ENCODE measurements at regions not wholly inside any gene's neighbourhood (a gene's known extent, or its start where the extent isn't known, plus 50 kb on each side); places are given as distances from the start of the nearest gene placed in this dataset.

DNA sequence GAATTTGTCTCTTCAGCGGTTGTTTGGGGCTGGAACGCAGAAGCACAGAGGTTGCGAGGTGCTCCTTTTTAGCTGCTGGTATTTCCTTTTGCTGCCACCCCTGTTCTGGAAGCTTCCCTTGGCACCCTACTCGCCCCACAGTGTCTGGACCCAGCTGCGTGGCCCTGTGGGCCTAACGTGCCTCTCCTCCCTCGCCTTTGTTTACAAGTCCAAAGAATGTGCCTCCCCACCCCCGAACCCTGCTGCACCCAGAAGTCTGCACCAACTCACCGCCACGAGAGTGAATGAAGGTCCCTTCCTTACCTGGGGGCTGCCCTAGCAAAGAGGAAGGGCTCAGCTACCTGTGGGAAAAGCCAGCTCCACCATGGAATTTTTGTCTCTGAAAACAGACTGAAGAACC is 139.7 kb upstream of the RPS6KA2 start:
- TF ChIP-seq, protein P1, sequence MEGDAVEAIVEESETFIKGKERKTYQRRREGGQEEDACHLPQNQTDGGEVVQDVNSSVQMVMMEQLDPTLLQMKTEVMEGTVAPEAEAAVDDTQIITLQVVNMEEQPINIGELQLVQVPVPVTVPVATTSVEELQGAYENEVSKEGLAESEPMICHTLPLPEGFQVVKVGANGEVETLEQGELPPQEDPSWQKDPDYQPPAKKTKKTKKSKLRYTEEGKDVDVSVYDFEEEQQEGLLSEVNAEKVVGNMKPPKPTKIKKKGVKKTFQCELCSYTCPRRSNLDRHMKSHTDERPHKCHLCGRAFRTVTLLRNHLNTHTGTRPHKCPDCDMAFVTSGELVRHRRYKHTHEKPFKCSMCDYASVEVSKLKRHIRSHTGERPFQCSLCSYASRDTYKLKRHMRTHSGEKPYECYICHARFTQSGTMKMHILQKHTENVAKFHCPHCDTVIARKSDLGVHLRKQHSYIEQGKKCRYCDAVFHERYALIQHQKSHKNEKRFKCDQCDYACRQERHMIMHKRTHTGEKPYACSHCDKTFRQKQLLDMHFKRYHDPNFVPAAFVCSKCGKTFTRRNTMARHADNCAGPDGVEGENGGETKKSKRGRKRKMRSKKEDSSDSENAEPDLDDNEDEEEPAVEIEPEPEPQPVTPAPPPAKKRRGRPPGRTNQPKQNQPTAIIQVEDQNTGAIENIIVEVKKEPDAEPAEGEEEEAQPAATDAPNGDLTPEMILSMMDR (IDR thresholded peaks at IDR 0.05), result no peak
- TF ChIP-seq POLR2A (IDR thresholded peaks at IDR 0.05), result no peak
- H3K4me1 ChIP-seq, result no peaks in the 10 kb centered on the region
- no peak overlapping the region for H3K4me3 ChIP-seq
- H3K27ac ChIP-seq, result no peak overlapping the region
- no peaks in the 10 kb centered on the region for H3K9me3 ChIP-seq
- no peaks in the 10 kb centered on the region for H3K27me3 ChIP-seq
- H3K36me3 ChIP-seq, result no peaks in the 10 kb centered on the region
- DNase-seq, result no peak
- intact Hi-C loops (cut with DNase I; ENCODE audit: low total_unique reads), result no loop called here

DNA sequence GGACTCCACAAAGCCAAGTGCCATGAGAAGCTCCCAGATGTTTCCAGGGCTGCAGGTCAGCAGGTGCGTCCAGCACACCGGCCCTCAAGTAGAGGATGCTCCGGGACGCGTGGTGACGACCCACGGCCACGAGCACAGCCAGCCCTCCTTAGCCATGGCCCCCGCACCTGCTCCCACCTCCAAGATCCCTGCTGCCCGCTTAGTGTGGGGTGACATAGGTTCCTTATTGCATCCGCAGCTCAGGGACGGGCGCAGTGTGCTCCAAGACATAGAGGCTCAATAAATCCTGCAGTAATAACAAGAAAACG is 138.1 kb upstream of the RPS6KA2 start:
- no peak overlapping the region for H3K27ac ChIP-seq
- DNase-seq, result no peak
- TF ChIP-seq POLR2A (IDR thresholded peaks at IDR 0.05), result no peak
- TF ChIP-seq, protein P1 (IDR thresholded peaks at IDR 0.05), result no peak
- no peaks in the 10 kb centered on the region for H3K4me1 ChIP-seq
- H3K9me3 ChIP-seq, result no peaks in the 10 kb centered on the region
- no peaks in the 10 kb centered on the region for H3K27me3 ChIP-seq
- intact Hi-C loops (cut with DNase I; ENCODE audit: low total_unique reads), result no loop called here
- H3K36me3 ChIP-seq, result no peaks in the 10 kb centered on the region
- no peak overlapping the region for H3K4me3 ChIP-seq

DNA sequence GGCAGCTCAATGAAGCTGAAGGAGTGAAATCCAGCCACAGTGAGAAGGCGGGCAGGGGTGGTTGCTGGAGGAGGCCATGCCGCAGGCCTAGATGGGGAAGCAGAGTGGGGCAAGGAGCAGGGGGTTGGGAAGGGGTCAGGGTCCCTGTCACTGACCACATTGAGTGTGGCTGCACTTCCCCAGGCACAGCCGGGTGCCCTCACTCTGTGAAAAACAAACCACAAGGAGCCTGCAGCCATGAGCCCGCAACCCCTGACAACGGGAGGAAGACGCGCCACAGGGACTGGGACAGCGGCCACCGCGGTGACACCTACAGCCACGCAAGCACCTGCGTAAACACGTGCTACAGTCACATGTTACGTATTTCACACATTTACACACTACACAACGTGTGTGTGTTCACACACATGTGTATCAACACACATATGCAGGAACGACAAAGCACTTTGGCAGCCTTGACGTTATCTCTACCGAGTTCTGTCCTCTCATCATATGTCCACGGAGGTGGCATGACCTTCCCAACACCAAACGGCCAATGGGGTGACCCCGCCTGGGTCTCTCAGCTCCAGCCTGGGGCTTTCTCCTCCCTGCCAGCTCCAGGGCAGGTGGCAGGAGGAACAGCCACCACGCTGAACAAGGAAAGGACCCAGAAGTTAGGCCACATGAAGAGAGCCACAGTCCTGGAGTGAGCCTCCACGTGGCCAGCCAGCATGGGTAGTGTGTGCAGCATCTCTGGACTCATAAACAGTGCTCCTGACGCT is 137.6 kb upstream of the RPS6KA2 start:
- TF ChIP-seq, protein P1 (IDR thresholded peaks at IDR 0.05), result no peak
- no peak for TF ChIP-seq POLR2A (IDR thresholded peaks at IDR 0.05)
- DNase-seq, result no peak
- no peaks in the 10 kb centered on the region for H3K9me3 ChIP-seq
- H3K4me1 ChIP-seq, result no peaks in the 10 kb centered on the region
- intact Hi-C loops (cut with DNase I; ENCODE audit: low total_unique reads), result no loop called here
- H3K27ac ChIP-seq, result no peak overlapping the region
- no peaks in the 10 kb centered on the region for H3K27me3 ChIP-seq
- no peak overlapping the region for H3K4me3 ChIP-seq
- H3K36me3 ChIP-seq, result no peaks in the 10 kb centered on the region

DNA sequence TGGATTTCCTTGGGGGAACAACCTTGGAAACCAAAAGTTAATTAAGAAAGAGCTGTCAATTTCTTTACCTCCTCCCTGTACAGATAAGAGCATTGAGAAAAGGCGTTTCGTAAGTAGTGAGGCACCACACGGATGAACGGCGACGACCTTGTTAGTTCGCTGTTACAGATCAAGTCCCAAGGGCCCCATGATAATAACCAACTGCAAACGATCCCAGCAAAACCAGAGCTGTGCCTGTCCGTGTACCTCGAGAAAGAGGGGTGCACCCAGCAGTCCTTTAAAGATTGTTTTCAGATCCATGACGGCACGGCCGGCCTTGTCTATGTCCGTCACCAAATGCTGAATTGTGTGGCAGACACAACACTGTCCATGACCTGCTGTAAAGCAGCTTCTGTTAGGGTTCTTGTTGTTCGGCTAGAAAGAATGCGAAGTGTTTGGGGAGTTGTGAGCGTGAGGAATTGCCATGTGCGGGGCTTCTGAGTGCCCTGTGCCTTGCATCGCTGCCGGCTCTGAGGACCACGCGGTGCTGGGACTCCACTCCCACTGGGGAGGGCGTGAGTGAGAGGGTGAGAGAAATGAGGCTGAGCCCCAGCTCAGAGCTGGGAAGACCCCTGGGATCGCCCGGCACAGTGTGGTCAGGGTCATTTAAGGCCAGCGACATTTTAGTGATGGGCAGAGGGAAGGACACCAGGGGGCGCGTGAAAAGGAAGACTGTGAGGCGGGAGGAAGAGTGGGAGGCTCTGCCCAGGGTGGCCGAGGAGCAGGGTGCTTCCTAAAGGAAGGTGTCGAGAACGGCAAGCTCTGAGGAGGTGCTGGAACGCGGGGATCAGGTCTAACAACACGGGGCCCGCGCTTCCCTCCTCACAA is 136.8 kb upstream of the RPS6KA2 start:
- H3K9me3 ChIP-seq, result no peaks in the 10 kb centered on the region
- no peak overlapping the region for H3K27ac ChIP-seq
- no peaks in the 10 kb centered on the region for H3K36me3 ChIP-seq
- H3K4me3 ChIP-seq, result no peak overlapping the region
- no peaks in the 10 kb centered on the region for H3K27me3 ChIP-seq
- no peaks in the 10 kb centered on the region for H3K4me1 ChIP-seq
- no peak for DNase-seq
- intact Hi-C loops (cut with DNase I; ENCODE audit: low total_unique reads), result no loop called here
- TF ChIP-seq, protein P1 (IDR thresholded peaks at IDR 0.05), result no peak
- no peak for TF ChIP-seq POLR2A (IDR thresholded peaks at IDR 0.05)

DNA sequence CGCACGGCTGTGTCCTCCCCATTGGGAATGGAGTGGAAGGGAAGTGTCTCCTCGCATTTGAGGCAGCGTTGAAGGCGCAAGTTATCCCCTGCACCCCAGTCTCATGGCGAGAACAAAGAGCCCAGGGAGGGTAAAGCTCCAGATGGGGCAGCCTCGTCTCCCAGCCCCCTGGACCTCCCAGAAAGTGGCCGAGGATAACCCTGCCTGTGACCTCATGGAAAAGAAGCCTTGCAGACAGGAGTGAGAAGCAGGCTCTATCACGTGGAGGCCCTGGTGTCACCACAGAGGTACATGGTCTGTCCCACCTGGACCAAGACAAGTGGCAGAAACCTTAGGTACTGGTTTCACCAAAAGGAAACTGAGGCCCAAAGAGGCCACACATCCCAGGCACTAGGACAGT is 134.8 kb upstream of the RPS6KA2 start:
- Histone ChIP-seq H3K4me1 (no peaks in the 10 kb centered on the region), H3K27me3 (no peaks in the 10 kb centered on the region), H3K27ac (no peak overlapping the region), H3K4me3 (no peak overlapping the region), H3K9me3 (no peaks in the 10 kb centered on the region), H3K36me3 (no peaks in the 10 kb centered on the region)
- intact Hi-C loops (cut with DNase I; ENCODE audit: low total_unique reads), result no loop called here
- no peak for DNase-seq
- no peak for TF ChIP-seq POLR2A (IDR thresholded peaks at IDR 0.05)
- TF ChIP-seq, protein P1 (IDR thresholded peaks at IDR 0.05), result no peak
